ENCODE measurements at regions not wholly inside any gene's neighbourhood (a gene's known extent, or its start where the extent isn't known, plus 50 kb on each side); places are given as distances from the start of the nearest gene placed in this dataset.

DNA sequence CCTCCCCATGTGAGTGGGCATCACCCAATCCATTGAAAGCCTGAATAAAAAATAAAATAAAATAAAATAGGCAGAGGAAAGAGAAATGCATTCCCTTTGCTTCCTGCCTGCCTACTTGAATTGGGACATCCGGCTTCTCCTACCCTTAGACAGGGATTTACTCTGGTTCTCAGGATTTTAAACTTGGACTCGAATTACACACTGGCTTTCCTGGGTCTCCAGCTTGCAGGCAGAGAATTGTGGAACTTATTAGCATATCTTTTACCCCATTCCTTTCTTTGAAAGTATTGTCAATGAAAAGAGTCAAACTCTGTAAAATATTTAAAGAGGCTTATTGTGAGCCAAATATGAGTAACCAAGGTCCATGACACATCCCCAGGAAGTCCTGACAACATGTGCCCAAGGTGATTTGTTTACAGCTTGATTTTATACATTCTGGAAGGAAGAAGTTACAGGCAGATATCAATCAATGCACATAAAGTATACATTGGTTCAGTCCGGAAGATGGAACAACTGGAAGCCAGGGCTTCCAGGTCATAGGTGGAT lies 78.4 kb upstream of the CCDC90B start:
- TF ChIP-seq CTCF (tag by site-specific recombination; IDR thresholded peaks at IDR 0.05), result no peak
- no peak for TF ChIP-seq ZBTB21 (tag by site-specific recombination; IDR thresholded peaks at IDR 0.05)
- TF ChIP-seq ZNF24 (tag by site-specific recombination; IDR thresholded peaks at IDR 0.05), result no peak
- no peak for TF ChIP-seq ZNF521 (tag by site-specific recombination; IDR thresholded peaks at IDR 0.05)
- no peak for TF ChIP-seq ZNF280C (tag by site-specific recombination; IDR thresholded peaks at IDR 0.05)
- no peak for TF ChIP-seq HOXD13 (CRISPR knock-in tag; IDR thresholded peaks at IDR 0.05; ENCODE audit: borderline replicate concordance)
- no peak for TF ChIP-seq ZBTB49 (tag by site-specific recombination; IDR thresholded peaks at IDR 0.05; ENCODE audit: low read depth)
- TF ChIP-seq, protein P1, sequence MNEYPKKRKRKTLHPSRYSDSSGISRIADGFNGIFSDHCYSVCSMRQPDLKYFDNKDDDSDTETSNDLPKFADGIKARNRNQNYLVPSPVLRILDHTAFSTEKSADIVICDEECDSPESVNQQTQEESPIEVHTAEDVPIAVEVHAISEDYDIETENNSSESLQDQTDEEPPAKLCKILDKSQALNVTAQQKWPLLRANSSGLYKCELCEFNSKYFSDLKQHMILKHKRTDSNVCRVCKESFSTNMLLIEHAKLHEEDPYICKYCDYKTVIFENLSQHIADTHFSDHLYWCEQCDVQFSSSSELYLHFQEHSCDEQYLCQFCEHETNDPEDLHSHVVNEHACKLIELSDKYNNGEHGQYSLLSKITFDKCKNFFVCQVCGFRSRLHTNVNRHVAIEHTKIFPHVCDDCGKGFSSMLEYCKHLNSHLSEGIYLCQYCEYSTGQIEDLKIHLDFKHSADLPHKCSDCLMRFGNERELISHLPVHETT (tag by site-specific recombination; IDR thresholded peaks at IDR 0.05), result no peak
- TF ChIP-seq KLF8 (tag by site-specific recombination; IDR thresholded peaks at IDR 0.05), result no peak
- no peak for TF ChIP-seq ZNF664 (tag by site-specific recombination; IDR thresholded peaks at IDR 0.05)
